ENCODE measurements at regions not wholly inside any gene's neighbourhood (a gene's known extent, or its start where the extent isn't known, plus 50 kb on each side); places are given as distances from the start of the nearest gene placed in this dataset.

DNA sequence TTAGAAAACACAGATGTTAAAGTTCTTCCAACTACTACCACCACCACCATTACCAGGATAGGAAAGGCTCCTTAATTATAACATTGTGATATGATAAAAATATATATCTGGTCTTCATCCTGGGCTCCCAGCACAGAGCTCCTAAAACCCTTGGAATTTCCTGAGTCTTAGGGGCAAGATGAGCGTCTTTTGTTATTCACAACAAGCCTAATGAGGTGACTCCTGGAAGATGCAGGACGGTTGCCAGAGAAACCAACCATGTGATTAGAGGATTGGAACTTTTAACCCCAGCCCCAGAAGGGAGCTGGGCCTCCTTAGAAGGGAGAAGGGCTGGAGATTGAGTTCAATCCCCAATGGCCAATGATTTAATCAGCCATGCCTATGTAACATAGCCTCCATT is 148.0 kb upstream of the ADRA1B start:
- no peak for DNase-seq

DNA sequence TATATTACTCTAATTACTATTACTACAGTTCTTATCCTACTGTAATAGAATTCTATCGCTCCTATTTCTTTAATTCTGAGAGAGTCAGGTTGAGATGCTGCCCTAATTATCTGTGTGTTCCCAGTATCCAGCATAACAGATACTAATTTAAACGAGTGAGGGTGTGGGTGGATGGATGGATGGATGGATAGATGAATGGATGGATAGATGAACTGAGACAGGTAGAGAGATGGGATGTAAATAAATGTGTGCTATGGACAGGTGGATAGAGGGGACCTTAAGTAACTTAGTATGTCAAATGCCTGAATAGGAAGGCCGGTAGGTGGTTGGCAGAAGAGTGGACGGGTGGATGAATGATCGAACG is 143.6 kb upstream of the ADRA1B start:
- no peak for DNase-seq

DNA sequence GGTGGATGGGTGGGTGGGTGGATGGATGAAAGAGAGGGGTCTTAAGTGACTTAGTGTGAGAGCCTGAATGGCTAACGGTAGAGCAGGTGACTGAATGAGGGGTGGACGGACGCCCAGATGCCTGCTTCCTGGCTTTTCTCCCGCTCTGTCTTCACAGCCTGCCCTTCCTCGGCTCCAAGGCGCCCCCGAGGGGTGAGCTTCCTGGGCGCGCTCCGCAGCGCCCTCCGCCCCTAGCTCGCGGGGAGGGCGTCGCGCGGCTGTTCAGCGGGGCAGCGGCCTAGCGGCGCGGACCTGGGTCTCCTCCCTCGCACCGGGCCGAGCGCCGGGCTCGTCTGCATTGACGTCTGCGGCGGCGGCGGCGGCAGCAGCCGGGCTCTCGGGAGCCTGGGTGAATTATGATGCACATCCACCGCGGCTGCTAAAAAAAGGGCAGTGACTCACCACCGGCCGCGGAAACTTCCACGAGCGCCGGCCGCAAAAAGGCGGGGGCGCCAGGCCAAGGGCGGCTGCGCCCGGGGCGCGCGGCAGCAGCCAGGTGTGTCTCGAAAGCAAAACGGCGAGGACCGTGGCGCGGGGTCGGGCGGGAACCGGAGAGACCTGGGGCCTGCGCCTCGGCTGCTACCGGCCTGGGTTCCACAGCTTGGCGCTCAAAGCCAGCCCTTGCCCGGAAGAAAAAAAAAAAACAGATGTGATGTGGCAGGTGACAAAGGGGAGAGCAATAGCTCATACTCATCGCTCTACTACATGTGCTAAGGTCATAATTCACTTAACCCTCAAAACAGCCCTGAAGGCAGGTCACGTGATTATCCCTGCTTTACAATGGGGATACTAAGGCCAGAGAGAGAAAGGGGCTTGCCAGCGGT is 143.0 kb upstream of the ADRA1B start:
- no peak for DNase-seq

DNA sequence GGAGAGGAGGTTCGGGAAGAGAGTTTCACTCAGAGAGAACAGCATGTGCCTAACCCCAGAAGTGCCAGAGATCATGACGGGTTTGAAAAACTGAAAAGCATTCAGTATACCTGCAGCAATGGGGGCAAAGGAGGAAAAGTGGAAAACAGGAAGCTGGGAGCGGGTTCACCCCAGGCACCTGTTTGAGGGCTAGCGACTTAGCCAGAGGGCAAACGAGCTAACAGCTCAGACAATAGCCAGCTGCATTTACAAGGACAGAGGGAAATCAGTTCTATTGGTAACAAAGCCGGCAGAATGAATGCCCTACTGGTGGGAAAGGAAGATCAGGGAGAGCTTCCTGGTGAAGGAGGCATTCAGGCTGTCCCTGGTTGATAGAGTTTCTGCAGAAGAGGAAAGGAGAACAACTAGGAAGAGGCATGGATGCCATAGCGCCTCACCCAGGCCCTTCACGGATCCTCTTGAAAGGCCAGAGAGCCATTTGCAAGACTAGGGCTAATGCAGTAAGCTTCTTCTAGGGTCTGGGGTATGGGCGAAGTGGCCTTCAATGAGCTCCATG is 141.7 kb upstream of the ADRA1B start:
- no peak for DNase-seq

DNA sequence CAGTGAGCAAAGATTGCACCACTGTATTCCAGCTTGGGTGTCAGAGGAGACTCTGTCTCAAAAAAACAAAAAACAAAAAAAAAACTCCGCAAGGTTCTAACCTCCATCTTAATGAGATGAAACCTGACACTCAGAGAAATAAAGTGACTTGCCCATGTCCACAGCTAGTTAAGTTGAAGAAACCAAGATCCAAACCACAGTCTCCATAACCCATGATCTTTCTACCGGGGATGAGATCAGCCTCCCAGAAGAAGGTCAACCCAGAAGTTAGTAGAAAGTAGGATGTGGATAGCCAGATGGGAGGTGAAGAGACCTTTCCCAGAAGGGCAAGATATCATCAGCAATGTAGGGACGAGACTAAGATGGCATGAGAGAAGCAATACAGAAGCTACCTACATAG is 140.4 kb upstream of the ADRA1B start:
- DNase-seq = no peak

DNA sequence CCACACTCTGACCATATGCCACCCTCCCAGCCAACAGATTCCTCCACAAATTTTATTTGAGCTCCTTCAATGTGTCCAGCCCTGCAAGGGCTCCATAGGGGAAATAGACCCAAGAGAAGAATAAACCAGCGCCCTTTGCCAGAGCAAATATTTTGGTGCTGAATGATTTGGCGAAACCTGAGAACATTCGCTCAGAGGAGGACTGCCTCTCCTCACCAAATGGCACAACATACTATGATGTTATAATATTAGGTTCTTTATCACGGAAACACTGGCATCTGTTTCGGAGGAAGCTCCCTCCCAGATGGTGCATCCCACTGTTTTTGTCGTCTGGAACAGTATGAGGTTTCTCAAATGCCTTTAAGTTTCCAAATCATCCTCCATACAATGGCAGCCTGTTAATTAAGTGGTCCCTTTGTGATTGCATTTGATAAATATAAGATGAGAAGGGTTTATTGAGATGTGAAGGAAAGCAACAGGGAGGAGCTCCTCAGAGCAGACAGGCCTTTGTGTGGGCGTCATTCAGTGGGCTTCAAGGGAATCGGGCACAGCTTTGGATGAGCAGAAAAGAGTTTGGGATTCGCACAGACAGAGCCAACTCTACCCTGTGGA is 139.1 kb upstream of the ADRA1B start:
- peak; percentile 66 for DNase-seq

DNA sequence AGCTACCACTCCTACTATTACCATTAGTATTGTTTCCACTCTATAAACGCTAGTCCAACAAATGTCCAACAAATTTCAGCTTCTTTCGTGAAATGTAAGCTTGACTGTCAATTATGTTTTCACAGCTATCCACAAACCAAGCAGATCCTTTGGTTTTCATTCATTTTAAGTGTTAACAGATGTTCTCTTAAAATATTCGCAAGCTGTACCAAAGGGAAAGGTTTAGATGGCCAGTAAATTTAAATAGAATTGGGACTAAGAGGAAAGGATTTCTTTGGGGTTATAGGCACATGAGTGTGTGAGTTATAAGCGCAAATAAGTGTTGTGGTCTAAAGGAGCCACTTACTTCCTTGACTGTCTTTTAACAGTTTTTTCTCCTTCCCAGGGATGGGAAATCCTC is 136.8 kb upstream of the ADRA1B start:
- DNase-seq = no peak

DNA sequence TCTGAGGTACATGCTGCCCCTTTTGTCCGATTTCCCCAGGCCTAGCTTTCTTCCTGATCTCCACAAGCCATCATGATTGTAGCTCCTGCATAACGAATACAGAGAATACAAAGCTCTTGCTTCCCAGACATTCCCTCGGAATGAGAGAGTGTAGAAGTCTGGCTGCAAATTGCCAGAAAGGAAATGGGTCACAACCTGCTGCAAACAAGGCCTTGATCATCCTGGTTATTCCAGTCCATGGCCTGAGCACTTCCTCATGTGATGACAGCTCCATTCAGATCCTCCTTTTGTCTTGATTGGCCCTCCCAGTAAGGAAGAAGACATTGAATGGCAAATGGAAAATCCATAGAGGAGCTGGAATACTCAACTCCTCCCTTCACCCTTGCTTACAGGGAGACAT is 136.0 kb upstream of the ADRA1B start:
- no peak for DNase-seq

DNA sequence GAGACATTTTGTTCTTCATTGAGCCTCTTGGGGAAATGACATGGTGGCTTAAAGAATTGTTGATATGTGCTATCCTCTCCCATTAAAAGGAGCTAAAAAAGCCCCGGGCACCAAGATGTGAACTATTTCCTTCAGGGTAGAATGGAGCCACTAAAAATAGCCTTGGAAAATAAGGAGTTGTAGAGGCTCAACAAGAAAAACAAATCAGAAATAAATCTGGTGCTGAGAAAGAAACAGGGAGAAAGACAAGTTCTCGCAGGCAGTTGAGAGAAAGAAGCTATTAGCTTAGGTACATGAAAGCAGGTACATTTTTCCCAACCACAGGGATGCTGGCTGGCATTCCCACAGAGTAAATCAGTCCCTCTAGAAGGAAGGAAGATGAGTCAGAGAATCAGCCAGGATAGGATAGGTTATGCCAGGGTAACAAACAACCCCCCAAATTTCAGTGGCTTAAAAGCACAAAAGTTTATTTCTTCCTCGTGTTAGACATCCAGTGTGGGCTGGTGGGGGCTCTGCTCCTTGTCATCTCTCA is 134.6 kb upstream of the ADRA1B start:
- DNase-seq = no peak

DNA sequence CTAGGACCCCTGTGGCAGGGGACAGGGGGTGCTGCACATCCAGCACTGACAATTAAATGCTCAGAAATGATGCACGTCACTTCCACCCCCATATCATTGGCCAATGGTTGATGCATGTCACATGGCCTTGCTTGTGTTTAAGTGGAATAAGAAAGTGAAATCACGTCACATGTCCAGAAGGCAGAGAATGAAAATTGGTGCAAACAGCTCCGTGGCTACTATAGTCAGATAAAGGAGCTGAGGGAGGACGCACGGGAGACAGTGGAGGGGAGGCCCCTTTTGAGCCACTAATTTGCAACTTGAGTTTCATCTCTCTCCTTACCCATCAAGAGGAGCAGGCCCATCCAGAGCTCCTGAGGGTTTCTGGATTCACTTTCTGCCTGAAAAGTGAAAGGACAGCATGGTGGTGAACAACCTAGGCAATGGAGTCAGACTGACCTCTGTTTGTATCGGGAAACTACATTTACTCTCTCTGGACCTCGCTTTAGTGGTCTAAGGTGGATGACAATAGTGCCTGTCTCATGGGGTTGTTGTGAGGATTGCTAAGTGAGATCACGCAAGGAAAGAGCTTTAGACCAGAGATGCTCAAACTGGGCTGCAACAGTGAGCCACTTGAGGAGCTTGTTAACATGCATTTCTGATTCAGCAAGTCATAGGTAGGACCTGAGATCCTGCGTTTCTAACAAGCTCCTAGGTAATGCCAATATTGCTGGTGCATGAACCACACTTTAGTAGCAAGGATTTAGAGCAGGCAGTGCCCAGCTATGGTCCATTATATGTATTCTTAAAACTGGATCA is 133.9 kb upstream of the ADRA1B start:
- no peak for DNase-seq

DNA sequence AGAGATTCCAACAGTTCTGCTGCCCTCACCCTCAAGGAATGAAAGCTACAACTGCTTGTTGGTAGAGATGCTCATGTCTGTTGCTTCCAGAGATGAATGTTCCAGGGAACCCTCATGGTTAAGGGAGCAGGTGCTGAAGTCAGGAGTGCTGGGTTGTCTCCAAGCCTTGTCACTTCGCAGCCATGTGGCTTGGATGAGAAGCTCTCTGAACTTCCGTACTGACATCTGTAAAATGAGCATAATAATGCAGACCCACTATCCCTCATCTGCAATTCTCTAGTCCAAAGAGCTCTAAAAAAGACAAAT is 133.3 kb upstream of the ADRA1B start:
- DNase-seq = no peak

DNA sequence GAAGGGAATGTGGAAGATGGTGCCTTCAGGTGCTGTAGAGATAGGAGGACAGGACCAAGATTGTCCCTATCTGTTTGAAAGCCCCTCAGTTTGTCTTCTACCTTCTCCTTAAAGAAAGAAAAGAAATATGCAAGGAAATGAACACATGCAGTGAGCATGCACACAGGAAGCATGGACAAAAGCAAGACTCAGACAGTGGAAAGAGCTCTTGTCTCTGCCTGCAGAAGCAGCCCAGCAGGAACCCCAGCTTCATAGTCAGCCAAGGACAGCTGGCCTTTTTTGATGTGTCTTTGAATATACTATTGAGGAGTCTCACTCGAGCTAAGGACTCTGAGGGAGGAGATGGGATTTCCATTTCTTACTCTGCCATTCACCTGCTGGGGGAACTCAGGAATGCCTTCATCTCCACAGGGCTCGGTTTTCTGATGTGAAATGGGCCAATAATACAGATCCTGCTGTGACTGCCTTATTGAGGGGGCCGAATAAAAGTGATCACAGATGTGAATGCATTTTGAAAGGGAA is 132.5 kb upstream of the ADRA1B start:
- no peak for DNase-seq

DNA sequence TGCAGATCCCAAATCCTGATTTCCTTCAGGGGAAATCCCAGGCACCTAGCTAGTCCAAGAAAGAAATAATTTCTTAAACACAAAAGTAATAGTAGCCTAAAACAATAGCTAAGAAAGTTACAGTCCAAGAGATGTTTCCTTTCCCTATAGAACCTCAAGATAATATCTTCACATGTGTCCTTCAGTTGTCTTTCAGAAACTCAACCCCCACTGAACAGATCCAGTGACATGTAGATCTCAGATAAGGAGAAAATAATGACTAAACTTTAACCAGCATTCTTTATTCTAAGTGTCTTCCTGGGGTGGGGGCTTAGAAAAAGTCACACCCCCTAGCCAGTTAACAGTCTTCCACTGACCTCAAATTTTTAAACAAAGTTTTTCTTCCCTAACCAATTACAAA is 131.3 kb upstream of the ADRA1B start:
- DNase-seq = no peak

DNA sequence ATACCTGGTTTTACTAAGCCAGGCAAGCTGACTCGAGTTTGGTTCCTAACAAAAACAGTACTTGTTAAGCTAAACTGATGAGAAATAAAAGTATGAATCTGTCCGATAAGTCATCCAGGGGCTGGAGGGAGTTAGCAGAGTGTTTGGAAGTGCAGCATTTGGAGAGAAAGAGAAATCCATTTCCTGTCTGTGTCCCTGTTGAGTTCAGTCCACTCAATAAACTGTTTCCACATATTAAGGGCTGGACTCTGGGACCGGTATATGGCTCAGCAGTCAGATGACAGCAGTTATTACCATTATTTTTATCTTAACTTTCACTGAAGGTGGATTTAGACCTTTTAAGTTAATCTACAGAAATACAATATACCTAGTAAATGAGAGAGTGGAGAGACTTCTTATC is 130.6 kb upstream of the ADRA1B start:
- no peak for DNase-seq

DNA sequence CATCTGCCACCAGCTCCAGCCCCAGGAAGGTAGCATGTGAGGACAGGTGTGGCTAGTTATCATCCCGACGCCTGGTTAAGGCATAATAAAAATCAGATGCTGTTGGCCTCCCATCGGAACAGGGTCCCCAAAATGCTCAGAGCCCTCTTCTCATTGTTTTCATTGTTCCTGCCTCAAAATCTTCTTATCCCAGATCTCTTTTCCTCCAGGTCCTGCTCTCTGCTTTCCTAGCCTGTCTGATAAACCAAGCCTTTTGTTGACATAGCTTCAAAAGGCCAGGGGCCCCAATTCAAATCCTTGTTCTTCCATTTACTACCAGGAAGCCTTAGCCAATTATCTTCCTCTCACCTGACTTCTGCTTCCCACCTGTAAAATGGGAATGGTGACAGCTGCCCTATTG is 130.1 kb upstream of the ADRA1B start:
- DNase-seq = no peak

DNA sequence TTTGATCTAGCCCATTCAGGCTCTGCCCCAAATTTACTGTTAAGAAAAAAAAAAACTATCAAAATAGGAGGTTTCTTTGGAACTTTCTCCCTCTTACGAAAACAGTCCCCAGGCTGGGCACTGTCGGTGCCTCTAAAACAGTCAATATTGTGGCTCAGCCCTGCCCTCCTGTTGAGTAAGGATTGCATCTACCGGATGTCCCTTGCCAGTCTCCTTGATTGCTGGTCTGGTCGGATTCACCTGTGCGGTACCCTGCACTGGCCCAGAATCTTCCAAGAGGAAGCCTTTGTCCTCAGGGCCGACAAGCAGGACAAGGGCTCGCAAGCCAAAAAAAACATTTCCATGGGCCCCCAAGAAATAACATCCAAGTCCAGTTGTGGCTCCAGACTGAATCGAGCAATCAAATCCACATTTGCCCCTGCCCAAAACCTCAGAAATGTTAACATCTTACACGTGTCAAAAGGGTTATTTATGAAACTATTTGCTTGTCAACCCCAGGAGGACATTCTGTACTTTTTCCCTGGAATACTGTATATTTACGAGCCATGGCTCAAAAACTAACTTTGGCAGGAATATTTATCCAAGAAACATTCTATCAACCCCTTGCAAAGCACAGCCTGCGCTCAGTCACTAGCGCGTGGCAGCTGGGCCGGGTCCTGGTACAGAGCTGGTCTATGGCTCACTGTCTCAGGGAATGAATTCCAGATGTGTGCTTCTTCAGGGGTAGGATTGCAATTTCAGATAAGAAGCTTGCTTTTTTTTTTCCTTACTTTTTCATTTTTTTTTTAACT is 129.2 kb upstream of the ADRA1B start:
- no peak for DNase-seq

DNA sequence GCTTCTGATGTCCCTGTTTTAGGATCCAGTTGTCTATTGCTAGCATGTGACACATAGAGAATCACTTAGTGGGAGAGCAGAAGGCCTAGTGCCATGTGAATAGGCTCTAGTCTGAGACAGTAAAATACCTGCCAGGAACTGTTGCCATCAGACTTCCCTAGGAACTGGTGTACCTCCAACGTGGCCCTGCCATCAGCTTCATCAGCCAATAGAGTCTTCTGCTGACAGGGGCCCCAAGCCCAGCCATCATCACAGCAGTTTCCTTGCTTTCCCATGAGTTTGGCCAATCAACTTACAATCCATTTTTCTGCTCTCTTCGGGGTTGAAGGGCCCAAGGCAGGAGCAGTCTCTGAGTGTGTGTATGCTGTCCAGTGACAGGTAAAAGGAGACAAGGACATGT is 128.4 kb upstream of the ADRA1B start:
- DNase-seq = no peak

DNA sequence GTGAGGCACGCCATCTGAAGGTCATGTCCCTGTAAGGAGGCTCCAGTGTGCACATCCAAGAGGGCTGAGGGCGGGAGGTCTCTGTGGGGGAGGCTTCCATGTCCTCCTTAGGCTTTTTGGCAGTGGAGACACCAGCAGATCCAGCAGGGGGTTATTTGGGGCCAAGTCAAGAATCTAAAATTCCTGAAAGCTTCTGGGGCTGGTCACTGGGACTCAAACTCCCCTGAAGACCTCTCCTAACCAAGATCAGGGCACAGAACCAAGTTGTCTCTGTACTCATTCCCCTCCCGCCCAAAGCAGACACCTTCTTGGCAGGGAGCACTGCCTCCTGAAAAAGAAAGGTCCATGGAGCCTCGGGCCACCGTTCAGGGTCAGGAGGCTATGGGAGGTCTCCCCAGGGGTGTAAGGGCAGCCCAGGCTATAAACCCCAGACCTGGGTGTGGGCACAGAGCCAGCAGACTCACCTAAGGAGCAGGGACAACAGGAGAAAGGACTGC is 127.4 kb upstream of the ADRA1B start:
- DNase-seq = no peak

DNA sequence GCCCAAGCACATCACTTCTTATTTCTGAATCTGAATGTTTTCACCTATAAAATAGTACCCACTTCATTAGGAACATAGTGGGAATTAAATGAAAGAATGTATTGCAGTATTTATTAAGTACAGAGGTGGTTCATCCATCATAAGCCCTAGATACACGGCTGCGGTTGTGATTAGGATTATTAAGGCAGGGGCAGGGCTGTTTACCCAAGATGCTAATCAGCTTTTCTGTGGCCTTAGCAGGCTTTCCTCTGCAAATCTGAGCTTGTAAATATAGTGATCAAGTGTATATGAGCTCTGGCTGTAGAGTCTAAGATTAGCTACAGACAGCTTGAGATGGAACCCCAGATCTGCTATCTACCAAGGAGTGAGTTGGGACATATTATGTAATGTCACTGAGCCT is 124.1 kb upstream of the ADRA1B start:
- DNase-seq = no peak

DNA sequence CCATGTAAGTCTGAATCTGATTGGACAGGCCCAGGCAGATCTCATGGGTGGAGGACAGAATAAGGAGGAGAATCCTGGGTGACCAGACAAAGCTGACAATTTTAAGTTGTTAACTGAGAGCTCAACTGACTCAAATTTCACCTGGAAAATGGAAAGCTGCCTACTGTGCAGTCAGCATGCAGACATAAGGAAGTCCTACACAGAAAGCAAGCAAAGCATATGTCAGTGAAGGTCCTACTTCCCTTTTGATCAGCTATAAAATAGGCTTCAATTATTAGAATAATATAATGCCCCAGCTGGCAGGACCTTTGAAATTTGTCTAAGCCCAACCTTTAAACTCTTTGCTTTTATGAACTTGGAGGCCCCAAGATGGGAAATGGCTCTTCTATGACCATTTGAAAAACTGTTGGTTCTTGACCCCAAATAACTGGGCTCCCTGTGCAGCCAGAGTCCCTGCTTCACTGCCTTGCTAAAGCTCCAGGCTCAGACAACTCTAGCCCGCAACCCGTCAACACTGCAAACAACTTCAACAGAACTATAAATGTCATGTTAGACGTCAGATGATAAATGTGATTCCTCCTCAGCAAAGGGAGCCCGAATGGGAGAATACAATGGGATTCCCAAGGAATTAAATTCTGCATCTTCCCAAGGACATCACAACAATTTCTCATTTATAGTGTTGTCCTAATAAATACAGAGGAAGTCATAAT is 118.9 kb upstream of the ADRA1B start:
- no peak for DNase-seq

DNA sequence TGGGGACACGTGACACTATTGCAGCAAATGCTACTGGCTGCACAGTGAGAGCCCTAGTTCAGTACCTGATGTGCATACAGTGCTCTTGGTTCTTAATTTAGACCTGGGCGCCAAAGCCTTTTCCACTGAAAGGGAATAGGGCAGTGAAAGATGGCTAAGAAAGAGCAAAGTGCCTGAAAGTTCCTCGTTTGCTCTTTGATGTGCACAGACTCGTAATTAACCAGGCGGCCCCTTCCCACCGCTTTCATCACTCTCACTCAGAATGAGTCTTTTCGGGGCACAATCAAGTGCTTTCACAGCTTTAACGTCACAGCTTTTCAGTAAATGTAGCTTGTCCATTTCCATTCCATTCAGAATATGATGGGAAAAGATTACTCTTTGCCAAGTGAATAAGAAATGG is 116.6 kb upstream of the ADRA1B start:
- no peak for DNase-seq
